Cardiac muscle cell (in vitro differentiated cells and primary cell): ENCODE measurements at regions not wholly inside any gene's neighbourhood (a gene's known extent, or its start where the extent isn't known, plus 50 kb on each side); places are given as distances from the start of the nearest gene placed in this dataset.

Source experiments
- DNase-seq, 2 donors: peaks; one replicate each; pipeline versions ENCODE4 v3.0.0 to v3.0.0-alpha.2; 2010 to 2017; ENCODE audit warnings: low read depth in 1 of 2, low spot score in 1 of 2
- H3K27ac ChIP-seq: fragments of 200-600 bp; sonication (generic); 2 replicates; pipeline ENCODE4 v1.5.1; 2016
- H3K27me3 ChIP-seq: fragments of 200-600 bp; sonication (generic); 2 replicates; pipeline ENCODE4 v1.6.0; 2016; ENCODE audit warnings: control low read depth
- H3K36me3 ChIP-seq: fragments of 200-600 bp; sonication (generic); 2 replicates; pipeline ENCODE4 v1.5.1; 2016; ENCODE audit warnings: control low read depth
- H3K4me1 ChIP-seq: fragments of 200-600 bp; sonication (generic); 2 replicates; pipeline ENCODE4 v1.8.1; 2017; ENCODE audit warnings: low read depth, mild to moderate bottlenecking, mixed run types
- H3K4me3 ChIP-seq: fragments of 200-600 bp; sonication (generic); 2 replicates; pipeline ENCODE4 v1.5.1; 2016; ENCODE audit warnings: mild to moderate bottlenecking
- H3K9me3 ChIP-seq: fragments of 200-600 bp; sonication (generic); 2 replicates; pipeline ENCODE4 v1.5.1; 2017; ENCODE audit warnings: low read depth, mild to moderate bottlenecking, control low read depth
- TF ChIP-seq, protein P1 (sequence below): IDR thresholded peaks from 2 replicates; pipeline ENCODE4 v1.5.1; 2012; ENCODE audit warnings: low read depth, mild to moderate bottlenecking, low read length

DNA sequence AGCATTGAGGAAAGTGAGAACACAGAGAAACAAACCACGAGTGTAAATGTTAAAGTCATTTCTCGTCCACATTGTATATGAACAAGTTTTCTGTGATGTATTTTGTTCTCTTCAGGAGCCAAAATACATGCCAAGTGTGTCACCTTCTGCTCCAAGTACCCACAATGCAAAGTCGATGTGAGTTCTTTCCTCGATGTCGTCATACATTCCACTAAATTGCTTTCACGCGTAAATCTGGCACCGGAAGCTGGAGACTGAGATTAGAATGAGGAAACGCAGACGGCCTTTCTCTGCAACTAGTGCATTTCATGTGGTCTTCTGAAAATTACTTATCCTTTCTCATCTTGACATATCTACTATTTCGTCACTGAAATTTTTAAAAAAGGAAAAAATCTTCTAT lies 118.5 kb upstream of the SALL3 start:
- H3K9me3 ChIP-seq: no peaks in the 10 kb centered on the region
- no peaks in the 10 kb centered on the region for H3K27me3 ChIP-seq
- H3K4me1 ChIP-seq: no peaks in the 10 kb centered on the region
- peak in 1 of 2 donors; percentile 11 for DNase-seq
- no peak overlapping the region for H3K27ac ChIP-seq
- H3K4me3 ChIP-seq: no peak overlapping the region
- TF ChIP-seq, protein P1, sequence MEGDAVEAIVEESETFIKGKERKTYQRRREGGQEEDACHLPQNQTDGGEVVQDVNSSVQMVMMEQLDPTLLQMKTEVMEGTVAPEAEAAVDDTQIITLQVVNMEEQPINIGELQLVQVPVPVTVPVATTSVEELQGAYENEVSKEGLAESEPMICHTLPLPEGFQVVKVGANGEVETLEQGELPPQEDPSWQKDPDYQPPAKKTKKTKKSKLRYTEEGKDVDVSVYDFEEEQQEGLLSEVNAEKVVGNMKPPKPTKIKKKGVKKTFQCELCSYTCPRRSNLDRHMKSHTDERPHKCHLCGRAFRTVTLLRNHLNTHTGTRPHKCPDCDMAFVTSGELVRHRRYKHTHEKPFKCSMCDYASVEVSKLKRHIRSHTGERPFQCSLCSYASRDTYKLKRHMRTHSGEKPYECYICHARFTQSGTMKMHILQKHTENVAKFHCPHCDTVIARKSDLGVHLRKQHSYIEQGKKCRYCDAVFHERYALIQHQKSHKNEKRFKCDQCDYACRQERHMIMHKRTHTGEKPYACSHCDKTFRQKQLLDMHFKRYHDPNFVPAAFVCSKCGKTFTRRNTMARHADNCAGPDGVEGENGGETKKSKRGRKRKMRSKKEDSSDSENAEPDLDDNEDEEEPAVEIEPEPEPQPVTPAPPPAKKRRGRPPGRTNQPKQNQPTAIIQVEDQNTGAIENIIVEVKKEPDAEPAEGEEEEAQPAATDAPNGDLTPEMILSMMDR: no peak
- no peaks in the 10 kb centered on the region for H3K36me3 ChIP-seq

GRCh38 chr18:78861706-78862105 lies 117.9 kb upstream of the SALL3 start:
- Histone ChIP-seq H3K9me3 (no peaks in the 10 kb centered on the region), H3K27ac (no peak overlapping the region), H3K27me3 (no peaks in the 10 kb centered on the region), H3K36me3 (no peaks in the 10 kb centered on the region), H3K4me3 (no peak overlapping the region), H3K4me1 (no peaks in the 10 kb centered on the region)
- DNase-seq: no peak
- TF ChIP-seq, protein P1: no peak

- Histone ChIP-seq H3K27me3 (no peaks in the 10 kb centered on the region), H3K36me3 (no peaks in the 10 kb centered on the region), H3K4me3 (no peak overlapping the region), H3K9me3 (no peaks in the 10 kb centered on the region), H3K4me1 (no peaks in the 10 kb centered on the region), H3K27ac (no peak overlapping the region)
- TF ChIP-seq, protein P1: no peak
- no peak for DNase-seq
Observed at GRCh38 chr18:78862395-78862794, 117.2 kb upstream of the SALL3 start.

- H3K4me3 ChIP-seq: no peak overlapping the region
Observed at GRCh38 chr18:78865056-78865598, 114.5 kb upstream of the SALL3 start.

DNA sequence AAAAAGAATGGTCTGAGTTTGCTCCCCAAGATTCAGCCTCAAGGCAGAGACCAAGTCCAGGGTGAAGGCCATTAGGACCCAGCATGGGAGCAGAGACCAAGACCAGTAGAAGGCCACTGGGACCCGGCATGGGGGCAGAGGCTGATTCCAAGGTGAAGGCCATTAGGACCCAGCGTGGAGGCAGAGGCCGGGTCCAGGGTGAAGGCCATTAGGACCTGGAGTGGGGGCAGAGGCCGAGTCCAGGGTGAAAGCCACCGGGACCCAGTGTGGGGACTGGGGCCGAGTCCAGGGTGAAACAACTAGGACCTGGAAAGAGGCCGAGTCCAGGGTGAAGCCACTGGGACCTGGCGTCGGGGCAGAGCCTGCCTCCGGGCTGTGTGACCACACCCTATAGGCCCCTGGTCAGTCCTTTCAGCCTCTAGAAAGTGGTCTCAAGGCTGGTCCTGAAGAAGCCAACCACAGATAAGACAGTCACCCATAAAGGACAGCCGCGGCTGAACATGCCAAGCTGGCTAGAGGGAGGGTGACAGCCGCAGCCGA lies 113.8 kb upstream of the SALL3 start:
- peaks cover 11% of the 10 kb centered on the region for H3K4me1 ChIP-seq
- TF ChIP-seq, protein P1: no peak
- H3K36me3 ChIP-seq: no peaks in the 10 kb centered on the region
- no peaks in the 10 kb centered on the region for H3K27me3 ChIP-seq
- no peaks in the 10 kb centered on the region for H3K9me3 ChIP-seq
- no peak overlapping the region for H3K4me3 ChIP-seq
- DNase-seq: no peak
- H3K27ac ChIP-seq: no peak overlapping the region

More at GRCh38 chr18:78865056-78865598, 114.5 kb upstream of the SALL3 start:
- no peak for DNase-seq
- Histone ChIP-seq H3K9me3 (no peaks in the 10 kb centered on the region), H3K27me3 (no peaks in the 10 kb centered on the region), H3K36me3 (no peaks in the 10 kb centered on the region), H3K4me1 (peaks cover 11% of the 10 kb centered on the region), H3K27ac (no peak overlapping the region)
- TF ChIP-seq, protein P1: no peak

GRCh38 chr18:78867131-78867530 lies 112.5 kb upstream of the SALL3 start:
- no peak overlapping the region for H3K4me3 ChIP-seq
- no peak overlapping the region for H3K27ac ChIP-seq
- no peaks in the 10 kb centered on the region for H3K36me3 ChIP-seq
- TF ChIP-seq, protein P1: no peak
- H3K9me3 ChIP-seq: no peaks in the 10 kb centered on the region
- H3K4me1 ChIP-seq: peaks cover 11% of the 10 kb centered on the region
- H3K27me3 ChIP-seq: no peaks in the 10 kb centered on the region
- no peak for DNase-seq
